ENCODE measurements at regions not wholly inside any gene's neighbourhood (a gene's known extent, or its start where the extent isn't known, plus 50 kb on each side); places are given as distances from the start of the nearest gene placed in this dataset.

GRCh38 chr2:177053038-177053437 lies 159.6 kb upstream of the HNRNPA3 start:
- Histone ChIP-seq H3K27ac (ENCODE audit: low read depth, low read length) (no peak overlapping the region), H3K4me3 (ENCODE audit: low read depth, low read length) (no peak overlapping the region)

GRCh38 chr2:177053716-177054115 lies 158.9 kb upstream of the HNRNPA3 start:
- no peak for TF ChIP-seq CTCF (IDR thresholded peaks at IDR 0.05; ENCODE audit: low read depth, low read length)
- H3K9me3 ChIP-seq (ENCODE audit: control insufficient read depth, insufficient read depth, low read length): no peaks in the 10 kb centered on the region
- no peak overlapping the region for H3K4me3 ChIP-seq (ENCODE audit: low read depth, low read length)
- no peaks in the 10 kb centered on the region for H3K27me3 ChIP-seq (ENCODE audit: control insufficient read depth, insufficient read depth, low read length)
- H3K27ac ChIP-seq (ENCODE audit: low read depth, low read length): no peak overlapping the region
- DNase-seq (ENCODE audit: low read depth, low spot score): no peak
- ChIA-PET CTCF (no interaction called here), POLR2A (no interaction called here)

More at GRCh38 chr2:177053038-177053437, 159.6 kb upstream of the HNRNPA3 start:
- no peaks in the 10 kb centered on the region for H3K9me3 ChIP-seq (ENCODE audit: control insufficient read depth, insufficient read depth, low read length)
- ChIA-PET CTCF (no interaction called here), POLR2A (no interaction called here)
- no peak for DNase-seq (ENCODE audit: low read depth, low spot score)
- TF ChIP-seq CTCF (IDR thresholded peaks at IDR 0.05; ENCODE audit: low read depth, low read length): no peak
- H3K27me3 ChIP-seq (ENCODE audit: control insufficient read depth, insufficient read depth, low read length): no peaks in the 10 kb centered on the region

DNA sequence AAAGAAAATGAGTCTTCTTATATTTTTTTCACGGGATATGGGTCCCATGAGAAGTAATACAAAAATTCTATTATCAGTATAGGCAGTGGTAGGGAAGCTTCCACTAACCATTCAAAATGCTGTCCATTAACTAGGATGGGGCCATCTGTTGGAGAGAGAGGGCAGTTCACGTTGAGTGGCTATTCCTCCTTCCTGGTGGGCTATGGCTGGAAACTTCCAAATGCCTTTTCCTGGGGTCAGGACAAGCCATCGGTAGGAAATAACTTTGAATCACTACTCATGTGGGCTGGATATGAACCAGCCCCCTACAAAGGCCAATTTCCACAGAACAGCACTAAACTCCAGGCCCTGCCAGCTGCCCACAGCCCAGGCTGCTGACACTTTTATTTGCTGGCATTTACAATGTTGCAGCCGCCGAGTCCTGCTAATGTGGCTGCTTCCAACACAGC lies 156.1 kb upstream of the HNRNPA3 start:
- POLR2A ChIA-PET: no interaction called here

DNA sequence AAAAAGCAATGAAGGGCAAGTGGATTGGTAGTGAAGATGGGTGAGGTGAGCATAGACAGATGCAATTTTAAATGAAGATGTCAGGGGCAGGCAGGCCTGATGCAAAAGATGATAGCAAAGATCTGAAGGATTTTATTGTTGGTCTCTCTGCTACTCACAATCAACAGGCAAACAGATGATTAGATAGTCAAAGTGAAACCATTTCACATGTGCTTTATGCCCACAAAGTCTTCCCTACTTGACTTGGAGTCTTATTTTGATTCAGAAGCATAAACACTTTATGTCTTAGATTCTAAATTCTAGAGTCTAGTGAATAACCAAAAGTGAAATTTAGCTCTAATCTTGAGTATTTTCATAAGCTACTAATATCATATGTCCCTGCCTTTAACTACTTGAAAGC lies 153.8 kb upstream of the HNRNPA3 start:
- no peaks in the 10 kb centered on the region for H3K27me3 ChIP-seq (ENCODE audit: control insufficient read depth, insufficient read depth, low read length)
- H3K27ac ChIP-seq (ENCODE audit: low read depth, low read length): no peak overlapping the region
- H3K4me3 ChIP-seq (ENCODE audit: low read depth, low read length): no peak overlapping the region
- no peak for DNase-seq (ENCODE audit: low read depth, low spot score)
- POLR2A ChIA-PET: no interaction called here
- no peaks in the 10 kb centered on the region for H3K9me3 ChIP-seq (ENCODE audit: control insufficient read depth, insufficient read depth, low read length)
- TF ChIP-seq CTCF (IDR thresholded peaks at IDR 0.05; ENCODE audit: low read depth, low read length): no peak
- CTCF ChIA-PET: no interaction called here

More for the DNA sequence above, 156.1 kb upstream of the HNRNPA3 start:
- Histone ChIP-seq H3K9me3 (ENCODE audit: control insufficient read depth, insufficient read depth, low read length) (no peaks in the 10 kb centered on the region), H3K27me3 (ENCODE audit: control insufficient read depth, insufficient read depth, low read length) (no peaks in the 10 kb centered on the region), H3K27ac (ENCODE audit: low read depth, low read length) (no peak overlapping the region), H3K4me3 (ENCODE audit: low read depth, low read length) (no peak overlapping the region)
- no peak for DNase-seq (ENCODE audit: low read depth, low spot score)
- CTCF ChIA-PET: no interaction called here
- TF ChIP-seq CTCF (IDR thresholded peaks at IDR 0.05; ENCODE audit: low read depth, low read length): 0 out of 2 replicates have a peak, but pooled peaks have one; percentile 6

DNA sequence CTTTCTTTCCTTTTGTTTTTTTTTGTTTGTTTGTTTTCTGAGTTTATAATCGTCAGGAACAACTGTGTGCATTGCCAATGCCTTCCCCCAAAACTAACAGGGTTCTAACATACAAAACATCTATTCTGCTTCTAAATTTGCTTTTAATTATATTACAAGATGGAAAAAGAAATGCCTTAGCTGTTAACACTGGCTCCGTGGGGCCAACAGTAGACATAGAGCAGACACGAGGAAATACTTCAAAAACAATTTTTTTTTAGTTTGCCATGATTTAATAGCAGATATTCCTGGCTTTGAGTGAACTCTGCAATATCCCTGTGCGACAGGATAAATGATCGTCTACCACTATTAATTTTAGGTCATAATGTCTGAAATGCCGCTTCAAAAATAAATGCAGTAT lies 153.3 kb upstream of the HNRNPA3 start:
- Histone ChIP-seq H3K27ac (ENCODE audit: low read depth, low read length) (no peak overlapping the region), H3K4me3 (ENCODE audit: low read depth, low read length) (no peak overlapping the region), H3K27me3 (ENCODE audit: control insufficient read depth, insufficient read depth, low read length) (no peaks in the 10 kb centered on the region), H3K9me3 (ENCODE audit: control insufficient read depth, insufficient read depth, low read length) (no peaks in the 10 kb centered on the region)
- no peak for DNase-seq (ENCODE audit: low read depth, low spot score)
- ChIA-PET CTCF (no interaction called here), POLR2A (no interaction called here)
- no peak for TF ChIP-seq CTCF (IDR thresholded peaks at IDR 0.05; ENCODE audit: low read depth, low read length)

Measured in AG04450 (cell line).